ENCODE measurements at regions not wholly inside any gene's neighbourhood (a gene's known extent, or its start where the extent isn't known, plus 50 kb on each side); places are given as distances from the start of the nearest gene placed in this dataset.
A peak's percentile ranks its signal among the peaks of the same experiment; 100 is the strongest.

- H4K20me1 ChIP-seq (ENCODE audit: low read depth), result no peaks in the 10 kb centered on the region
Observed at GRCh38 chr11:104410336-104410735, 246.4 kb upstream of the PDGFD start.

GRCh38 chr11:104408630-104409029 is 244.7 kb upstream of the PDGFD start:
- no peak overlapping the region for H3K9ac ChIP-seq
- no peaks in the 10 kb centered on the region for H3K79me2 ChIP-seq (ENCODE audit: low read depth)
- no peaks in the 10 kb centered on the region for H3K36me3 Mint-ChIP-seq
- TF ChIP-seq EZH2 (IDR thresholded peaks at IDR 0.05) (no peak), CTCF (IDR thresholded peaks at IDR 0.05) (no peak), EZH2phosphoT487 (IDR thresholded peaks at IDR 0.05) (no peak)
- no peak overlapping the region for H3K27ac ChIP-seq
- peaks cover 14% of the 10 kb centered on the region for H3F3A ChIP-seq (ENCODE audit: low read depth)
- no peaks in the 10 kb centered on the region for H3K36me3 ChIP-seq
- H3K27me3 Mint-ChIP-seq (ENCODE audit: insufficient read depth, low read depth), result no peaks in the 10 kb centered on the region
- no peak overlapping the region for H3K27ac Mint-ChIP-seq
- DNase-seq (ENCODE audit: low spot score), result no peak
- H3K4me1 ChIP-seq, result peaks cover 22% of the 10 kb centered on the region
- H3K27me3 ChIP-seq, result no peaks in the 10 kb centered on the region
- no peaks in the 10 kb centered on the region for H3K9me3 ChIP-seq (ENCODE audit: low read depth)
- H3K4me2 ChIP-seq, result no peak overlapping the region
- H3K9me3 Mint-ChIP-seq, result no peaks in the 10 kb centered on the region
- H3K4me1 Mint-ChIP-seq, result peaks cover 3% of the 10 kb centered on the region
- H4K20me1 ChIP-seq (ENCODE audit: low read depth), result no peaks in the 10 kb centered on the region
- H2AFZ ChIP-seq (replicated peaks), result no peak overlapping the region
- no peak overlapping the region for H3K4me3 Mint-ChIP-seq
- no peak overlapping the region for H3K4me3 ChIP-seq

More at GRCh38 chr11:104410336-104410735, 246.4 kb upstream of the PDGFD start:
- no peaks in the 10 kb centered on the region for H3K79me2 ChIP-seq (ENCODE audit: low read depth)
- H3K4me1 ChIP-seq, result peaks cover 6% of the 10 kb centered on the region
- H3K36me3 Mint-ChIP-seq, result no peaks in the 10 kb centered on the region
- H2AFZ ChIP-seq (replicated peaks), result peak overlapping the region; percentile 5
- no peak overlapping the region for H3K4me3 ChIP-seq
- H3K4me1 Mint-ChIP-seq, result no peaks in the 10 kb centered on the region
- DNase-seq (ENCODE audit: low spot score), result no peak
- TF ChIP-seq EZH2 (IDR thresholded peaks at IDR 0.05) (no peak), EZH2phosphoT487 (IDR thresholded peaks at IDR 0.05) (no peak), CTCF (IDR thresholded peaks at IDR 0.05) (no peak)
- no peak overlapping the region for H3K9ac ChIP-seq
- H3K27me3 ChIP-seq, result no peaks in the 10 kb centered on the region
- H3F3A ChIP-seq (ENCODE audit: low read depth), result no peaks in the 10 kb centered on the region
- no peaks in the 10 kb centered on the region for H3K36me3 ChIP-seq
- no peak overlapping the region for H3K4me2 ChIP-seq
- H3K4me3 Mint-ChIP-seq, result no peak overlapping the region
- no peaks in the 10 kb centered on the region for H3K9me3 ChIP-seq (ENCODE audit: low read depth)
- H3K27me3 Mint-ChIP-seq (ENCODE audit: insufficient read depth, low read depth), result no peaks in the 10 kb centered on the region
- H3K9me3 Mint-ChIP-seq, result no peaks in the 10 kb centered on the region
- no peak overlapping the region for H3K27ac Mint-ChIP-seq
- no peak overlapping the region for H3K27ac ChIP-seq

GRCh38 chr11:104405277-104405676 is 241.3 kb upstream of the PDGFD start:
- no peak overlapping the region for H3K4me2 ChIP-seq
- no peak overlapping the region for H3K9ac ChIP-seq
- Mint-ChIP-seq H3K4me3 (no peak overlapping the region), H3K27me3 (ENCODE audit: insufficient read depth, low read depth) (no peaks in the 10 kb centered on the region), H3K27ac (no peak overlapping the region), H3K36me3 (no peaks in the 10 kb centered on the region), H3K9me3 (no peaks in the 10 kb centered on the region), H3K4me1 (peaks cover 13% of the 10 kb centered on the region)
- no peaks in the 10 kb centered on the region for H4K20me1 ChIP-seq (ENCODE audit: low read depth)
- peaks cover 30% of the 10 kb centered on the region for H3K4me1 ChIP-seq
- no peak overlapping the region for H2AFZ ChIP-seq (replicated peaks)
- DNase-seq (ENCODE audit: low spot score), result no peak
- H3K9me3 ChIP-seq (ENCODE audit: low read depth), result no peaks in the 10 kb centered on the region
- peaks cover 28% of the 10 kb centered on the region for H3F3A ChIP-seq (ENCODE audit: low read depth)
- no peaks in the 10 kb centered on the region for H3K79me2 ChIP-seq (ENCODE audit: low read depth)
- H3K27me3 ChIP-seq, result no peaks in the 10 kb centered on the region
- peak overlapping the region; percentile 34 for H3K27ac ChIP-seq
- no peak overlapping the region for H3K4me3 ChIP-seq
- TF ChIP-seq EZH2phosphoT487 (IDR thresholded peaks at IDR 0.05) (no peak), CTCF (IDR thresholded peaks at IDR 0.05) (no peak), EZH2 (IDR thresholded peaks at IDR 0.05) (no peak)
- H3K36me3 ChIP-seq, result no peaks in the 10 kb centered on the region
